GM23248 (cell line): ENCODE measurements at regions not wholly inside any gene's neighbourhood (a gene's known extent, or its start where the extent isn't known, plus 50 kb on each side); places are given as distances from the start of the nearest gene placed in this dataset.
A peak's percentile ranks its signal among the peaks of the same experiment; 100 is the strongest.

Source experiments
- DNase-seq: peaks from one replicate; pipeline ENCODE4 v3.0.0-alpha.2; 2015
- H2AFZ ChIP-seq: fragments of 200-600 bp; sonication (generic); 2 replicates; pipeline ENCODE4 v1.6.1; 2016; ENCODE audit warnings: antibody characterized with exemption
- H3F3A ChIP-seq: fragments of 200-600 bp; sonication (generic); 2 replicates; pipeline ENCODE4 v1.6.1; 2016; ENCODE audit warnings: mild to moderate bottlenecking, antibody characterized with exemption, mixed run types; ENCODE audit not compliant: insufficient read depth
- H3K27ac ChIP-seq: fragments of 200-600 bp; sonication (generic); 2 replicates; pipeline ENCODE4 v1.5.1; 2016; ENCODE audit warnings: mild to moderate bottlenecking
- H3K27me3 ChIP-seq: fragments of 200-600 bp; sonication (generic); replicated peaks from 2 replicates; pipeline ENCODE4 v1.6.1; 2016; ENCODE audit warnings: mild to moderate bottlenecking; ENCODE audit not compliant: insufficient read depth
- H3K36me3 ChIP-seq: fragments of 200-600 bp; sonication (generic); 2 replicates; pipeline ENCODE4 v1.6.1; 2016; ENCODE audit warnings: low read depth, mild to moderate bottlenecking
- H3K4me1 ChIP-seq: fragments of 200-600 bp; sonication (generic); 2 replicates; pipeline ENCODE4 v1.6.1; 2016; ENCODE audit warnings: mild to moderate bottlenecking; ENCODE audit not compliant: insufficient read depth
- H3K4me2 ChIP-seq: fragments of 200-600 bp; sonication (generic); one replicate; pipeline ENCODE4 v1.6.1; 2016; ENCODE audit warnings: mild to moderate bottlenecking; ENCODE audit not compliant: unreplicated experiment
- H3K4me3 ChIP-seq: fragments of 200-600 bp; sonication (generic); 2 replicates; pipeline ENCODE4 v1.5.1; 2016; ENCODE audit warnings: mild to moderate bottlenecking
- H3K79me2 ChIP-seq: fragments of 200-600 bp; sonication (generic); 2 replicates; pipeline ENCODE4 v1.6.1; 2016; ENCODE audit warnings: mild to moderate bottlenecking; ENCODE audit not compliant: insufficient read depth
- H3K9ac ChIP-seq: fragments of 200-600 bp; sonication (generic); 2 replicates; pipeline ENCODE4 v1.6.1; 2016; ENCODE audit warnings: mild to moderate bottlenecking
- H3K9me2 ChIP-seq: fragments of 200-600 bp; sonication (generic); 2 replicates; pipeline ENCODE4 v1.6.1; 2016; ENCODE audit warnings: mixed run types, mild to moderate bottlenecking, moderate library complexity; ENCODE audit not compliant: insufficient read depth
- H3K9me3 ChIP-seq: fragments of 200-600 bp; sonication (generic); one replicate; pipeline ENCODE4 v1.6.1; 2017; ENCODE audit warnings: low read depth
- H4K20me1 ChIP-seq: fragments of 200-600 bp; sonication (generic); 2 replicates; pipeline ENCODE4 v1.6.0; 2016; ENCODE audit not compliant: insufficient read depth
- EZH2 ChIP-seq: fragments of 200-600 bp; sonication (generic); IDR thresholded peaks from 2 replicates; pipeline ENCODE4 v1.6.1; 2018; ENCODE audit warnings: antibody characterized with exemption, mild to moderate bottlenecking; ENCODE audit not compliant: insufficient read depth, poor library complexity, severe bottlenecking
- EZH2phosphoT487 ChIP-seq: fragments of 200-600 bp; sonication (generic); IDR thresholded peaks from 2 replicates; pipeline ENCODE4 v1.6.1; 2018; ENCODE audit warnings: antibody characterized with exemption, moderate library complexity, mild to moderate bottlenecking, low read depth; ENCODE audit not compliant: insufficient read depth
- WGBS, 2 experiments: methylation state at CpG; one replicate each; pipeline ENCODE4 v1.1.6; 2015 to 2017; ENCODE audit warnings: low lambda C conversion rate in 2 of 2, low coverage in 1 of 2; ENCODE audit errors: missing lambda C conversion rate in 2 of 2; 5-methylcytosine and 5-hydroxymethylcytosine counted together
- in situ Hi-C: fragments of 300-500 bp; cut with MboI; formaldehyde crosslinking; loops from 2 replicates; pipeline ENCODE4 v1.15.0; 2020

DNA sequence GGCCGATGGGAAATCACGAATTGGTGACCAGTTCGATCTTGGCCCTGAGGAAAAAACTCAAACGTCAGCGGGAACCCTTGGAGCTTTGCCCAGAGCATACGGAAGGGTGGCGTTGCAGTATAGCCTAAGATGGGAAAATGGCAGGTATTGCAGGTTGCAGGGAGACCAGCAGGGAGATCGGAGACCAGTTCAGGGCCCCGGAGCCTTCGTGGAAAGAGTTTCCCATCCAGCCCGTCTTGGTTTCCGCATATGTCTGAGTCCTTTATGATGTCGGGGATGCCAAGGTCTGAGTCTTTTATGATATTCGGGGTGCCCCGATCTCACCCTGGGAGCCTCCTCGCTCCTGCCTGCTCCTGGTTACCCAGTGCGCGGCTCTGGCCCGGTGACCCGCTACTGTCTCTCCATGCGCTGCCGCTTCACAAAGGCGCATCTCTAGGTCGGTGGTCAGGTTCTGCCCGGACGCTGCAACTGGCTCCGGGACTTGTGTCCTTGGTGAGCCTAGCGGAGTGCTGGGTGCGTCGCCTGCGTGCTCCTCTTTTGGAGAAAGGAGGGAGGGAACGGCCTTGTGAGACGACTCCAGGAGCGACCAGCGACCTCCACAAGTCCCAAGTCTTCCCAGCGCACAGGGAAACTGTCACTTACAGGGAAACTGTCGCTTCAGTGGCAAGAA is 94.2 kb downstream of the PRKAB2 start:
- Histone ChIP-seq H3K9me2 (no peaks in the 10 kb centered on the region), H3K27me3 (peaks cover 83% of the 10 kb centered on the region), H3K36me3 (no peaks in the 10 kb centered on the region), H3K4me3 (no peak overlapping the region), H3K27ac (no peak overlapping the region), H3K4me2 (no peak overlapping the region), H3K9me3 (no peaks in the 10 kb centered on the region), H2AFZ (no peak overlapping the region), H4K20me1 (no peaks in the 10 kb centered on the region), H3K4me1 (no peaks in the 10 kb centered on the region), H3K9ac (no peak overlapping the region), H3K79me2 (no peaks in the 10 kb centered on the region), H3F3A (peaks cover 1% of the 10 kb centered on the region; the same call in 1 of the 2 replicates)
- in situ Hi-C loops = no loop called here
- 23 to 30% methylated on average over 36 to 37 of the region's 37 CpGs for WGBS, 2 experiments
- no peak for DNase-seq
- TF ChIP-seq EZH2 = peak; percentile 65
- no peak; the same call in 1 of the 2 replicates for TF ChIP-seq EZH2phosphoT487

DNA sequence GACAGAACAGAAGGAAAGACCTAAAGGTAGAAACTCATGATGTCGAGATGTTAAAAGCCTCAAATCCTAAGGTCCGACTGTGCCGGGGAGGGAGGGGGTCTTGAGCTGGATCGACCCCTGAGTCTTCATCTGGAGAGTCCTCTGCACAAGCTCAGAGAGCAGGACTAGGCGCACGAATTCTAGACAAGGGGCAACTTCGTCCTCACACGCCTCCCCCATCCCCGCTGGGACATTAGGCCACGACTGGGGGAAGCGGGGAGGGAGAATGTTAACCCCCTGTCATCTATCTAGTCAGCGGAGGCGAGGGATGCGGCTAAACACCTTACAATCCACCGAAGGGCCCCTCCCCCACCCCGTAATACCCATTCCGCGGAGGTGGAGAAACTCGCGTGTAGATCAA is 94.7 kb downstream of the PRKAB2 start:
- Histone ChIP-seq H3F3A (no peaks in the 10 kb centered on the region), H4K20me1 (no peaks in the 10 kb centered on the region), H3K9me2 (no peaks in the 10 kb centered on the region), H3K27ac (no peak overlapping the region), H3K36me3 (no peaks in the 10 kb centered on the region), H3K27me3 (peaks cover 80% of the 10 kb centered on the region), H3K79me2 (no peaks in the 10 kb centered on the region), H3K4me2 (no peak overlapping the region), H3K9me3 (no peaks in the 10 kb centered on the region), H2AFZ (no peak overlapping the region), H3K4me1 (no peaks in the 10 kb centered on the region), H3K9ac (no peak overlapping the region), H3K4me3 (no peak overlapping the region)
- in situ Hi-C loops = no loop called here
- TF ChIP-seq EZH2phosphoT487 (no peak), EZH2 (no peak)
- DNase-seq = no peak
- 12 to 13% methylated on average over 14 to 18 of the region's 20 CpGs for WGBS, 2 experiments

DNA sequence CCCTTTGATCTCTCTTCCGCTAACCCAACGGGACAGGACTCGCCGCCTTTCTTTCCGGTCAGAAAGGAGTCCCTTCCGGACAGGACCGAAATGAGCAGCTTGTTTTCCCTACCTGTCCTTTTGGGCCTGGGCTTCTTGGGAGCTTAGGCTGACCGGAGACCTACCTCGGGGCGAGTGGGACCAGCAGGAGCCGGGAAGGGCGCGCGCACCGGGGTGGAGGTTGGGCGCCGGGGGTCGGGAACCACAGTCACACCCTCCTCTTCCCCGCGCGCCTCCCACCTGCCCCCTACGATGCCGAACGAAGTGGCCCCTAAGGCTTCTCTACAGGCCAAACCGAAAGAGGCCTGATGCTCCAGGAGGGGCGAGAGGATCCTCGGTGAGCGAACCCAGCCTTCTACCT is 95.2 kb downstream of the PRKAB2 start:
- Histone ChIP-seq H3K36me3 (no peaks in the 10 kb centered on the region), H3K4me1 (no peaks in the 10 kb centered on the region), H3K27me3 (peaks cover 80% of the 10 kb centered on the region), H3K27ac (no peak overlapping the region), H3K79me2 (no peaks in the 10 kb centered on the region), H3K9me3 (no peaks in the 10 kb centered on the region), H4K20me1 (no peaks in the 10 kb centered on the region), H3K9me2 (no peaks in the 10 kb centered on the region), H3K4me3 (no peak overlapping the region), H3K9ac (no peak overlapping the region), H3K4me2 (no peak overlapping the region), H3F3A (no peaks in the 10 kb centered on the region), H2AFZ (no peak overlapping the region)
- in situ Hi-C loops = no loop called here
- 28 to 34% methylated on average over 21 to 28 of the region's 28 CpGs for WGBS, 2 experiments
- TF ChIP-seq EZH2 (no peak), EZH2phosphoT487 (no peak)
- DNase-seq = no peak

DNA sequence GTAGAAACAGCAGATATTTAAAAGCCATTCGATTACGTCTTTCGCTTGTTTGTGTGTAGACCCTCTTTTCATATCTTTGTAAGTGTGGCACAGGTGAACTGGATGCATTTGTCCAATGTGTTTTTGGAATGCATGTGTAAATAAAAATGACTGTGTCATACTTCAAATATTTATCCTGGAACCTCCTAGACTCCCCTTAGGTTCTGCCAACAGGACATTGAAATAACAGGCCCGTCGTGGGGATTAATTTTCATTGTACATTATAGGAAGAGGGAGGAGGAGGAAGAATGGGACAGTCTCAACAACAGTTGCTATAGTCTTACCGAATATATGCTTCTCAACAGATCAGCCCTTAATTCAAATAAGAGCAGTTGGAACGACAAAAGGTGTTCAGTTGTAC is 95.8 kb downstream of the PRKAB2 start:
- H3K79me2 ChIP-seq = no peaks in the 10 kb centered on the region
- H3K27ac ChIP-seq = no peak overlapping the region
- TF ChIP-seq EZH2 = no peak
- TF ChIP-seq EZH2phosphoT487 = no peak
- in situ Hi-C loops = no loop called here
- no peaks in the 10 kb centered on the region for H3F3A ChIP-seq
- no peaks in the 10 kb centered on the region for H3K9me2 ChIP-seq
- H3K4me3 ChIP-seq = no peak overlapping the region
- no peak overlapping the region for H3K4me2 ChIP-seq
- H2AFZ ChIP-seq = no peak overlapping the region
- 84 to 87% methylated on average over 7 of the region's 7 CpGs for WGBS, 2 experiments
- no peak overlapping the region for H3K9ac ChIP-seq
- H3K27me3 ChIP-seq = peaks cover 79% of the 10 kb centered on the region
- DNase-seq = no peak
- H4K20me1 ChIP-seq = no peaks in the 10 kb centered on the region
- no peaks in the 10 kb centered on the region for H3K9me3 ChIP-seq
- no peaks in the 10 kb centered on the region for H3K36me3 ChIP-seq
- no peaks in the 10 kb centered on the region for H3K4me1 ChIP-seq
